Left renal cortex interstitium (tissue), 4 donors: ENCODE measurements at regions not wholly inside any gene's neighbourhood (a gene's known extent, or its start where the extent isn't known, plus 50 kb on each side); places are given as distances from the start of the nearest gene placed in this dataset.
A peak's percentile ranks its signal among the peaks of the same experiment; 100 is the strongest.

Source experiments
- DNase-seq, 4 donors: peaks; one replicate each; pipeline ENCODE4 v3.0.0-alpha.2; 2013; ENCODE audit warnings: low read depth in 4 of 4, low spot score in 2 of 4, missing footprints in 1 of 4

DNA sequence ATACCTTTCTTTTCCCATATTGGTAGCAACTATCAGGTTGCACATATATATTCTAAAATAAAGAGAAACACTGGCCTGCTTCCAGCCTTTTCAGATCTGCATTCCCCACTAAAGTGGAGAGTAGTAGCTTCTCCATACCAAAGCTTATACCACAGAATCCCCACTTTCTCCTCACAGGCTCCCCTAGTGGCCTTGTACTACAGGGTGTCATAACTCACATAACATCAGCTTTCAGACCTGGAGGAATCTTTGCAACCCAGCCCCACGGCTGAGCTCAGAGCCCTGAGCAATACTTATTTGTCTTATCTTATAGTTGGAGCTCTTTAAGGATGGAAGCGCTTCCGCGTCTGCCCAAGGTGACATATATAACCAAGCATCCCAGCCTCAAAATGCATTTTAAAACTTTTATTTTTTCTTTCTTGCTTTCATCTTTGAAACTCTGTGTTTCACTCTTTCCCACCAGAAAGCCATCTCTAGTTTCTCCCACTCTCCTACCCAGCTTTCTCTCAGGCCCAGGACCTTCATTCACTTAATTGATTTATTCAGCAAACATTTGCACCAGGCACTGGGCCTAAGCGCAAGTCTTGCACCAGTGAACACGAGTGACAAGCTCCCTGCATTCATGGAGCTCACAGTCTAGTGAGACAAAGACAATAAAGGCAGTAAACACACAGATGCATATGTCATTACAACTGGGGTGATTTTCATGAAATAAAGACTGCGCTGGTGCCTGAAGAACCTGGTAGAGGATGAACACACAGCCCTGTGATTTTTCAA is 254.7 kb downstream of the IPO8 start:
- DNase-seq: no peak

DNA sequence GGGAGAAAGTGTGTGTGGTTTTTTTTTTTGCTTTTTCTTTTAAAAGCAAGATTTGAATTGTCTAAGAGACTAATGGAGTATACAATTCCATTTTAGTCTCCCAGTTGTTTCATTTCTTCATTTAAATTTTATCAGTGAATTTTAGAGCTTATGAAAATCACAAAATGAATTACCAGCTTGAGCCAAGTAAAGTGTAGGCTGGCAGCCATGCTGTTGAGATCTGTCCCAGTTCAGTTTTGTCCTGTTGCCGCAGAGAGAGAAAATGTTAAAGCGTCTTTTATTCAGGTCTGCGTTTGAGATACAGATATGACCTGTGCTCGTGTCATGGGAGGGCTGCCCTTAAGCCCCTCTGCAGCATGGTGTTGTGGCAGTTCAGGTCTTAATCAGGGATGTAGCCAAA is 256.5 kb downstream of the IPO8 start:
- no peak for DNase-seq

- DNase-seq: no peak
Observed at GRCh38 chr12:30438601-30439041, 257.0 kb downstream of the IPO8 start.

- peak in 2 of 4 donors; percentile 13 to 37 for DNase-seq
Observed at GRCh38 chr12:30437616-30438015, 258.1 kb downstream of the IPO8 start.

DNA sequence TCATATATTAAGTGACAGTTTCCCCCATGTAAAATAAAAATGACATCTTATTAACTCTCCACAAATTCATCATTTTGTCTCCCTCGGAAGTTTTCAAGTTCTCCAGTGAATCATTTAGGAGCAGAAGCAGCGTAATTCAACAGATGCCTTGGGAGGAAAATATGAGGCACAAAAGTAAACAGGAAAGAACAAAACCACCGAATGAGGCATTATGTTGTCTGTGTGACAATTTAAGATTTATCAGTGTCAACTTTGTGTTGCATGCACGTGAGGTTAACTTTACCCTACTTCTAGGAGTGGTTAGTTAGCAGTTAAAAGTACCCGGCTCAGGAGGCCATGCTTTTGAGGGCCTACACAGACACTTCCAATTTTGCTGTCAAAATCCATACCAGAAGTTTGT is 258.6 kb downstream of the IPO8 start:
- DNase-seq: no peak

DNA sequence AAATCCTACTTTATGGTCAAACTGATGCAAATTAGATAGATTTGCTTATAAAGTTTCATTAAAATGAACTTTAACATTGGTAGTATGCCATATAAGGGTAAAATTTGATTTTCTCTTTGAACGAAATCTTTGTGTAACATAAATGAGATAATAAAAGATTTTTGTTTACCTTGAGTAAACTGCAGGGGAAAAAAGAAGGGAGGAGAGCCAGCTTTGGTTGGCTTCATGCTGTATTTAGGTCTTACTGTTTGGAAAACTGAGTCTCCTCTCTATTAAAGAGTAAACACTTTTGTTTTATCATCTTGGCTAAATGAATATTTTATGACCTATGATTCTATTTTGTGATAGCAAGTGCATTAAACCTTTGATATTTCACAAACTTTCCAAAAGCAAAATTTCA is 267.6 kb downstream of the IPO8 start:
- no peak for DNase-seq

DNA sequence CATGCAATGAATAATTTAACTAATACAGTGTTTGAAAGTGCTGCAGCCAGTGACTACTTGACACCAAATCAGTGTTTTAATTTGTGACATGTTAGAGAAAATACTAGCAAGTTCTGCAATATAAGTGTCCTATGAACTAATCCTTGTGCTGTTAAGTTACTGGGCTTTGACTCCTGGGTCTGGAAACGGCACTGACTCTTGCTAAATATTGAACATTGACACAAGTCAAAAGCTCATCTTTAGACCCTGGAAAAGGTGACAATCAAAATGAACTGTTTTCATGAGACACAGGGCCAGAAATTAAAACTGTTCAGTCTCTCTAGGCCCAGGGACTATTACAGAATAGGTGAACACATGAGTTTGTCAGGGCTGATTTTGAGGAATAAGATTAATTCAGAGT is 268.1 kb downstream of the IPO8 start:
- no peak for DNase-seq

GRCh38 chr12:30425445-30425844 is 270.2 kb downstream of the IPO8 start:
- DNase-seq: no peak

- no peak for DNase-seq
Observed at GRCh38 chr12:30423330-30423729, 272.3 kb downstream of the IPO8 start.

GRCh38 chr12:30422844-30423243 is 272.8 kb downstream of the IPO8 start:
- DNase-seq: no peak

GRCh38 chr12:30420561-30420960 is 275.1 kb downstream of the IPO8 start:
- DNase-seq: no peak

DNA sequence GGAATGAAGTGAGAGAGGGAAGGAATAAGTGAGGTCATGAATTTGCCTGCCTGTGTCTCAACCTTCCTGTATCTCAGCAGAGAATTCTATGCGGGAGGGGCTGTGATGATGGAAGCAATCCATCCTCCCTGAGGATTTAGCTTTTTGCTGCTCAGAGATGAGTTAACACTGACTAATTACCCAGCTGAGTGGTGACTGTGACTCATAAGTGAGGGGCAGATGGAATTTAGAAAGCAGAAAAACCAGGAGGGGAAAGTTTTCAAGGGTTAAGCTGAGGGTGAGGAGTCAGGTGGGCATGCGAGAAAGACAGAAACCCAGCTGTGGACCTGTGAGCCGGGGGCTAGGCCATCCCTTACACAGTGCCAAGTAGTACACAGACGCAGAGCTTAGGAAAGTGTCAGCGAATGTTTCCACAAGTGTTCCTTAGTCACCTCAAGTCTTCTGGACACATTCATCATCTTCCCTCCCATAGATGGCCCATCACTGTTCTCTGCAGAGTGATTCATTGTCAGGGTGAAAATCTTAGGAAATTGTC is 277.9 kb downstream of the IPO8 start:
- DNase-seq: no peak

DNA sequence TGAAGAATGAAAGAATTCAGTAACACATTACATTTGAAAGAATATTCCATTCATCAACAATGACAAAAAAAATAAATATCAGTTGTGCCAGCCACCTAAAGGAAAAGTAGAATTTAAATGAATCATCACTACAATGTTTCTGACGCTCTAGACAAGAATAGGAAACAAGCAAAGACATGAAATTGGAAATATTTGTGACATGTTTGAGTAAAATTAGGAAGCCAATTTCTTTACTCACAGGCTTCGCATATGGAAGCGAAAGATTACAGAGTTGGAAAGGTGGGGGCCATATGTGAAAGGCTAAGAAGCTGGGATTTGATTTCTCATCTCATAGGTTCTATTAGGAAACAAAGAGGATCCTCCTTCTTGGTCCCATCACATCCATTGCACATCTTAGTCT is 279.0 kb downstream of the IPO8 start:
- DNase-seq: no peak

DNA sequence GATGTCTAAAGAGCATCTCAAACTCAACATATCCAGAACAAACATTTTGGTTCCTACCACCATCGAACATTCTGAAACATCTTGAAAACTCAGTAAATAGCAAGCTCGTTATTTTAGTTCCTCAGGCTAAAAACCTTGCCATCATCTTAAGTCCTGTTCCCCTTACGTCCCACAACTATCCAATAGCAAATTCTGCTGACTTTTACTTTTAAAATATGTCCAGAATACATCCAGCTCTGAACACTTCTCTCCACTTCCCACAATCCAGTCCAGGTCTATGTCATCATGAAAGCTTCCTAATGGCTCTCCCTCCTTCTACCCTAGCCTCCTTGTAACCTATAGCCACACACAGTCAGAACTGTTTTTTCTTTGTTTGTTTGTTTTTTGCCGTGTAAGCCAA is 279.9 kb downstream of the IPO8 start:
- DNase-seq: no peak

- no peak for DNase-seq
Observed at GRCh38 chr12:30414507-30414906, 281.2 kb downstream of the IPO8 start.

- DNase-seq: no peak
Observed at GRCh38 chr12:30400349-30400748, 295.3 kb downstream of the IPO8 start.

DNA sequence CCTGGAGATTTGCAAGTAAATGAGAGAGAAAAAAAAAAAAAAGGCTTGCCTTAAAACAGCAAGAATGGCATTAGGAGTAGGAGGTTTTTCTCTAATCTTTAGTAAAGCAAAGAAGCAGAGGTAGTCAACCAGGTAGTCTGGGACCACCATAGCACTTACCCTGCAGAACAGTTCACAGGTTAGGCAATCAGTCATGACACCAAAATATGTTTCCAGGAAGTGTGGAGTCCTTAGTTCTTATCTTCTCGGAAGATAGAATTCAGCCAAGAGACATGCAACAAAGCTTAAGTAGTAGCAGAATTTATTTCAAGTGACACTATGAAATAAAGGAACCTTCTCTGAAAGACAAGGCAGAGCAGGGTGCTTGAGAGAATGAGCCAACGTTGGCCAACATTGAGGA is 295.8 kb downstream of the IPO8 start:
- DNase-seq: no peak

GRCh38 chr12:30396576-30396975 is 299.1 kb downstream of the IPO8 start:
- DNase-seq: no peak

DNA sequence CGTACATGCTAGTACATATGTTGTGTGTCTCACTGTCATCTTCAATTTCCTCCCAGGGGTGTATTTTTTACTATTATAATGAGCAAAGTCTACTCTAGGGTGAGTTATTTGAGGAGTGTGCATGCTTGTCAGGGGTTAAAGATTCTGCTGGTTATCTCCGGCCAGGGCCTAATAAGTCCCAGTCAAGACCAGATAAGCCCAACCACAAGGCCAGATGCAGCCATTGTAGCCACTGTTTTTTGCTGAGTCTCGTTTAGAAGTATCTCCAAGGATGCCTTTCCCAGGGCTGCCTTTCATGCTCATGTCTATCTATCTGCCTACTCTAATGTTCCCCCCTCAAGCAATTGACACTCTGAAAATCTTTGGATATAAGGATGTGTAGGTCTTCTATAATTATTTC is 300.5 kb downstream of the IPO8 start:
- no peak for DNase-seq

DNA sequence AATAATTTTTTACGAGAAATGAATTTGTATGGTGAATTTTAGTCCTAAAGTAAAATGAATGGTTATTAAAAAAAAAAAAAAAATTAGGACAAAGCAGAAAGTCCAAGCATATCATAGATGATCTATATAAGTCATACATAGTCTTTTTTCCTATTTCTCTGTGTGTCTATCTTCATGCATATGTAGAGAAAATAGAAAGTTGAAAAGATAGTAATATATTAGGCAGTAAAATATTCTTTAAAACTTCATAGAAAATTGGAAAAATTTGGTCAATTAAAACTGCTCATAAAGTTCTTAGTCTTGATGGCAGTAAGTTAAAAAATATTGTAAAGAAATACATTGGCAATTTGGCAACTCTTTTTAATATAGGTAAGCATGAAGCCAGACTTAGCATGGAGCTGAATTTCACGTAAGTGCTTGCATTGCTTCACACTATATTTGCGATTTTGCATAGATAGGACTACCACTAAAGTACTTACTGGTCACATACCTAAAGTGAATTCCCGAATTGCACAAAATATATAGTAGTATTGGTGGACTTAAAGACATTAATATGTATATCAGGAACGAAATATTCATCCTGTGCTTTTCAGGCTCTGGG is 303.8 kb downstream of the IPO8 start:
- DNase-seq: no peak

DNA sequence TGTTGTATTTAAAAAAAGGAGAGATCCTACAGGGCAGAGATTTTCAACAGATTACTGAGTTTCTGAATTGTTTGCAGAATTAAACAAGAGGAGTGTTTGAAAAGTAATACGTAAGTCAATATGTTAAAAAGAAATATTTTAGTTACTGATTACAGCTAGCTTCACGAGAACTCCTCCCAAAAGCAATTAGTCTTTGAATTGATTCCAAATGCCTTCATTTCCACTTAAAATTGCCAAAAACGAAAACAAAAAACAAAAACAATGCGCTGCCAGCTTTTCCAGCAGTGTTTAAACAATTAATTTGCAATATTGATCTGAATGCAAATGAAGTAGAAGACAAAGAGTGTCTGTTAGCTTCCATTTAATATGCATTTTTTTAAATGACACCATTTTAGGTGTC is 310.0 kb downstream of the IPO8 start:
- no peak for DNase-seq

DNA sequence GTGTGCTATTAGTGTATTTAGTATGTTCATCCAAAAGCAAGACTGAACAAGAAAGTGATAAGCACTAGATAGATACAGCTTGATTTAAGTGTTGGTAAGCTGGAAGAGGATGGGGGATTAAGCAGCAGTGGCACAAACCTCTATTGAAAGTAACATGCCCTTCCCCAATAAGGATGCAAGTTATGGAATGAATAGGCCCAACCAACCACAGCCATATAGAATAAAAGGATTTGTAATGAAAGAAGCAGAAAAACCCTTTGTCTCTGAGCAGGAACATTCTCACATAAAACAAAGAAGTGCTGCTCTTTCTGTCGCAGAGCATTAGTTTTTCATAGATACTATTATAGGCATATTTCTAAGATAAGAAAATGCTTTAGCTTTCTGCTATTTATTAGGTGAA is 310.7 kb downstream of the IPO8 start:
- no peak for DNase-seq
